ENCODE measurements at regions not wholly inside any gene's neighbourhood (a gene's known extent, or its start where the extent isn't known, plus 50 kb on each side); places are given as distances from the start of the nearest gene placed in this dataset.

DNA sequence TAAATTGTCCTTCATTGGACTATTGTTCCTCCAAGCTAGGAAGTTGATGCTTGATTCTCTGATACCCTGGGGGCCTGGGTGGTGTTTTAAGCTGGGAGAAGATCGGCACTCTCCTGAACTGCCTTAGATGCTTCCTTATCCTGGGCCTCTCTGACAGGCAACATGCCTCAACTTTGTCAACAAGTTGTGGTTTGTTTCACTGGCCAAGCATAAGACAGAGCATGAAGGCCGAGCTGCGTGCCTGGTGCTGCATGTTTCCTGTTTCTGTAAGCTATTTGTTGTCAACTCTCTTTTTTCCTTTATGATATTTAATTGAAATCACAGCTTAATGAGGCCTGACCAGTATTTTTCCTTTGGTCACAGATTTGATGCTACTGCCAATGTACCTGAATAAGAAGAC, 187.6 kb upstream of the TNC start:
- H3K4me3 ChIP-seq (ENCODE audit: low read depth, low read length) = no peak overlapping the region
- DNase-seq (ENCODE audit: low read depth, low spot score) = no peak
- TF ChIP-seq, protein P1, sequence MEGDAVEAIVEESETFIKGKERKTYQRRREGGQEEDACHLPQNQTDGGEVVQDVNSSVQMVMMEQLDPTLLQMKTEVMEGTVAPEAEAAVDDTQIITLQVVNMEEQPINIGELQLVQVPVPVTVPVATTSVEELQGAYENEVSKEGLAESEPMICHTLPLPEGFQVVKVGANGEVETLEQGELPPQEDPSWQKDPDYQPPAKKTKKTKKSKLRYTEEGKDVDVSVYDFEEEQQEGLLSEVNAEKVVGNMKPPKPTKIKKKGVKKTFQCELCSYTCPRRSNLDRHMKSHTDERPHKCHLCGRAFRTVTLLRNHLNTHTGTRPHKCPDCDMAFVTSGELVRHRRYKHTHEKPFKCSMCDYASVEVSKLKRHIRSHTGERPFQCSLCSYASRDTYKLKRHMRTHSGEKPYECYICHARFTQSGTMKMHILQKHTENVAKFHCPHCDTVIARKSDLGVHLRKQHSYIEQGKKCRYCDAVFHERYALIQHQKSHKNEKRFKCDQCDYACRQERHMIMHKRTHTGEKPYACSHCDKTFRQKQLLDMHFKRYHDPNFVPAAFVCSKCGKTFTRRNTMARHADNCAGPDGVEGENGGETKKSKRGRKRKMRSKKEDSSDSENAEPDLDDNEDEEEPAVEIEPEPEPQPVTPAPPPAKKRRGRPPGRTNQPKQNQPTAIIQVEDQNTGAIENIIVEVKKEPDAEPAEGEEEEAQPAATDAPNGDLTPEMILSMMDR (IDR thresholded peaks at IDR 0.05; ENCODE audit: insufficient read depth, low read length, missing control alignments) = no peak
- POLR2A ChIA-PET = no interaction called here
- CTCF ChIA-PET = interaction anchor here (1.2 to 1.5 kb wide), 2 partner anchors 12 to 14 kb away, joined by 3 to 4 read pairs; no protein-coding TSS in a partner anchor

GRCh38 chr9:115306865-115307264, 188.9 kb upstream of the TNC start:
- POLR2A ChIA-PET = no interaction called here
- no peak overlapping the region for H3K4me3 ChIP-seq (ENCODE audit: low read depth, low read length)
- CTCF ChIA-PET = interaction anchor here (1.2 kb wide), 1 partner anchor 12 kb away, joined by 3 read pairs; no protein-coding TSS in a partner anchor

DNA sequence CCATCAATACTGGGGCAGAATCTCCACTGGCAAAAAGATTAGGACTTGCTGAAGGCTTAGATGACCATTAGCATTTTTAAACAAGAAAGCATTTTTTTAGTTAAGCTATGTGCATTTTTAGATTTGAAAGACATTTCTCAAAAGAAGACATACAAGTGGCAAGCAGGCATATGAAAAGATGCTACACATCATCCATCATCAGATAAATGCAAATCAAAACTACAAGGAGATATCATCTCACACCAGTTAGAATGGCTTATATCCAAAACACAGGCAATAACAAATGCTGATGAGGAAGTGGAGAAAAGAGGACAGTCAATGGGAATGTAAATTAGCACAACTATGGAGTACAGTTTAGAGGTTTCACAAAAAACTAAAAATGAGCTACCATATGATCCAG, 195.6 kb upstream of the TNC start:
- no peak overlapping the region for H3K4me3 ChIP-seq (ENCODE audit: low read depth, low read length)
- ChIA-PET CTCF (no interaction called here), POLR2A (no interaction called here)
- DNase-seq (ENCODE audit: low read depth, low spot score) = no peak
- TF ChIP-seq, protein P1 (IDR thresholded peaks at IDR 0.05; ENCODE audit: insufficient read depth, low read length, missing control alignments) = no peak

More at GRCh38 chr9:115306865-115307264, 188.9 kb upstream of the TNC start:
- DNase-seq (ENCODE audit: low read depth, low spot score) = no peak
- TF ChIP-seq, protein P1 (IDR thresholded peaks at IDR 0.05; ENCODE audit: insufficient read depth, low read length, missing control alignments) = no peak

DNA sequence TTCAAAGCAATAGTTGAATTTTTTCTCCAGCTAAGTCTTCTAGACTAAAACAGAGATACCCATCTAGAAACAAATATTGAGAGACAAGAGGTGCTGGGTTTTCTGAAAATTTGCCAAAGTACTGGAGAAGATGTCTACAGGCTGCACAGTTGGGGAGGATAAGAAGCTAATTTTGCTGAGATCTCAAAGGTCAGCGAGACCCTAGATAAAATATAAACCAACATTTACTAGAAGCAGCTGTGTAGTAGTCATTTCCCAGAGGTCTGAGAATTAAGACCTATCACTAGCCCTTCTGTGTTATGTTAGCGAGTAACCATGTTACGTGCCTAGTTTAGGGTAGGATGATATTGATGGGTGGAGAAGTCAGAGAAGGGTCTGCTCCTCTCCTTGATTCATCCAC, 208.5 kb upstream of the TNC start:
- no peak overlapping the region for H3K4me3 ChIP-seq (ENCODE audit: low read depth, low read length)
- ChIA-PET CTCF (no interaction called here), POLR2A (no interaction called here)
- DNase-seq (ENCODE audit: low read depth, low spot score) = no peak
- TF ChIP-seq, protein P1 (IDR thresholded peaks at IDR 0.05; ENCODE audit: insufficient read depth, low read length, missing control alignments) = no peak

DNA sequence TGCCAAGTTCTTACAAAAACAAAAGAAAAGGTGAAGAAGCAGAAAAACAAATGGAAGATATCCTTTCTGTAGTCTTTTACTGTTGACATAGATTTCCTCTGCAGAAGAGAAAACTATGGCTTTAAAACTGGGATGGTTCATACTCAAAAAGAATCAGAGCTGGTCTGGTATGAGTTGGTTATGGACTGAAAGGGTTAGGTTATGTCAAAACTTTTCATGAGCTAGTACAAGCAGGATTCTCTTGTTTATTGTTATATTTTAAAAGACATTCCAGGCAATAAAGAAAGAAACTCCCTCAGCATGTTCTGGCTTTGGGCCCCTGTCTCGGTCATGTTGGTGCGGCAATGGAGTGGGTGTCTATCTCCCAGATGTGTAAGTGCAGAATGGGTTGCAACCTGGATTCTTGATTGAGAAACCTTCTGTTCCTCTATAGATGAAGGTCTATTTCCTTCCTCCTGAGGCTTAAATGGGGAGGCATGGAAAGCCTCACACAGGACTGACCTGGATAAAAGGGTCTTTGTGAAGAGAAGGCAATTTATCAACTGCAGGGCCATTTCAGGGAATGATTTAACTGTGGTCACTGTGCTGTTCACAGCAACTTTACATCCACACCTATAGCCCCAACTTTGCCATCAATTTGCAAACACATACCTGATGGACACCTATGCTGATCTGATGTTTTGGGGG, 209.6 kb upstream of the TNC start:
- TF ChIP-seq, protein P1 (IDR thresholded peaks at IDR 0.05; ENCODE audit: insufficient read depth, low read length, missing control alignments) = no peak
- ChIA-PET POLR2A (interaction anchor here (1.0 kb wide), 1 partner anchor 46 kb away, joined by 4 read pairs; no protein-coding TSS in a partner anchor), CTCF (no interaction called here)
- H3K4me3 ChIP-seq (ENCODE audit: low read depth, low read length) = no peak overlapping the region
- DNase-seq (ENCODE audit: low read depth, low spot score) = peak; percentile 23

- H3K4me3 ChIP-seq (ENCODE audit: low read depth, low read length) = no peak overlapping the region
- POLR2A ChIA-PET = interaction anchor here (1.0 kb wide), 1 partner anchor 45 kb away, joined by 4 read pairs; no protein-coding TSS in a partner anchor
- CTCF ChIA-PET = interaction anchor here (0.9 kb wide), 1 partner anchor 1319 kb away, joined by 3 read pairs; no protein-coding TSS in a partner anchor
- peak; percentile 83 for DNase-seq (ENCODE audit: low read depth, low spot score)
- TF ChIP-seq, protein P1 (IDR thresholded peaks at IDR 0.05; ENCODE audit: insufficient read depth, low read length, missing control alignments) = no peak
These were observed 210.3 kb upstream of the TNC start for GRCh38 chr9:115328228-115328627.
